ENCODE measurements at regions not wholly inside any gene's neighbourhood (a gene's known extent, or its start where the extent isn't known, plus 50 kb on each side); places are given as distances from the start of the nearest gene placed in this dataset.

DNA sequence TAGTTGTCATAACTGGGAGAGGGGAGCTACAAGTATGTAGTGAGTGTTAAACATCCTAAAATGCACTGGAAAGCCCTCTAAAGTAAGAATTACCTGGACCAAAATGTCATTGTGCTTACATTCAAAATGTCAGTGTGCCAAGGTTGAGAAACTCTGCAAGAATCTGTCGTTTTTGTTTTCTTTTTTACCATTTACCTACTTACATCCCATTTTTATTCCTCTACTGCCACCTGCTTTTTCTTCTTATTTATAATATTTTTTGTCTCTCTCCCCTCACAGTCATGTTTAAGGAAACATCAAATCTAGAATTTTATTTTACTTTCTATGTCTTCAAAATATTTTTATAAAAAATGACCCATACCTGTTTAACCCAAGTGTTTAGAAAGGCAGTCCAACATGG is 226.4 kb downstream of the PCDH17 start:
- Histone ChIP-seq H3K9me3 (no peaks in the 10 kb centered on the region), H3K4me3 (no peak overlapping the region), H3K4me1 (no peaks in the 10 kb centered on the region), H3K36me3 (no peaks in the 10 kb centered on the region), H3K27ac (no peak overlapping the region), H3K27me3 (no peaks in the 10 kb centered on the region)
- no peak for DNase-seq
- 5 to 43% methylated on average over 1 of the region's 1 CpG for WGBS, 2 donors
- intact Hi-C loops (cut with DNase I) = loop anchor here (5.0 kb wide), 1 partner anchor 231 kb away; no protein-coding TSS in a partner anchor
- TF ChIP-seq POLR2A (IDR thresholded peaks at IDR 0.05) = no peak
- TF ChIP-seq CTCF (IDR thresholded peaks at IDR 0.05) = no peak
- TF ChIP-seq EP300 (IDR thresholded peaks at IDR 0.05) = no peak
- TF ChIP-seq POLR2AphosphoS5 (IDR thresholded peaks at IDR 0.05) = no peak

- Histone ChIP-seq H3K27me3 (no peaks in the 10 kb centered on the region), H3K4me1 (no peaks in the 10 kb centered on the region), H3K4me3 (no peak overlapping the region), H3K9me3 (no peaks in the 10 kb centered on the region), H3K27ac (no peak overlapping the region), H3K36me3 (no peaks in the 10 kb centered on the region)
- TF ChIP-seq POLR2AphosphoS5 (IDR thresholded peaks at IDR 0.05) (no peak), EP300 (IDR thresholded peaks at IDR 0.05) (no peak), POLR2A (IDR thresholded peaks at IDR 0.05) (no peak), CTCF (IDR thresholded peaks at IDR 0.05) (no peak)
- no peak for DNase-seq
- intact Hi-C loops (cut with DNase I) = loop anchor here (5.0 kb wide), 1 partner anchor 231 kb away; no protein-coding TSS in a partner anchor
Measured at GRCh38 chr13:57858376-57858775, 226.8 kb downstream of the PCDH17 start.

- H3K27me3 ChIP-seq = no peaks in the 10 kb centered on the region
- TF ChIP-seq CTCF (IDR thresholded peaks at IDR 0.05) = no peak
- no peak for TF ChIP-seq EP300 (IDR thresholded peaks at IDR 0.05)
- TF ChIP-seq POLR2A (IDR thresholded peaks at IDR 0.05) = no peak
- TF ChIP-seq POLR2AphosphoS5 (IDR thresholded peaks at IDR 0.05) = no peak
- no peak overlapping the region for H3K4me3 ChIP-seq
- 72 to 78% methylated on average over 1 of the region's 1 CpG for WGBS, 2 donors
- DNase-seq = no peak
- H3K27ac ChIP-seq = no peak overlapping the region
- H3K4me1 ChIP-seq = no peaks in the 10 kb centered on the region
- no peaks in the 10 kb centered on the region for H3K9me3 ChIP-seq
- intact Hi-C loops (cut with DNase I) = no loop called here
- H3K36me3 ChIP-seq = no peaks in the 10 kb centered on the region
Measured at GRCh38 chr13:57862879-57863278, 231.3 kb downstream of the PCDH17 start.

- intact Hi-C loops (cut with DNase I) = no loop called here
- TF ChIP-seq EP300 (IDR thresholded peaks at IDR 0.05) (no peak), CTCF (IDR thresholded peaks at IDR 0.05) (no peak), POLR2AphosphoS5 (IDR thresholded peaks at IDR 0.05) (no peak), POLR2A (IDR thresholded peaks at IDR 0.05) (no peak)
- H3K4me1 ChIP-seq = no peaks in the 10 kb centered on the region
- no peaks in the 10 kb centered on the region for H3K36me3 ChIP-seq
- no peak overlapping the region for H3K4me3 ChIP-seq
- no peak overlapping the region for H3K27ac ChIP-seq
- 61 to 69% methylated on average over 4 of the region's 4 CpGs for WGBS, 2 donors
- DNase-seq = no peak
- H3K27me3 ChIP-seq = no peaks in the 10 kb centered on the region
- H3K9me3 ChIP-seq = peaks cover 0 to 1% (median 0%) of the 10 kb centered on the region in 4 donors
Measured at GRCh38 chr13:57865600-57866294, 234.2 kb downstream of the PCDH17 start.

- H3K4me1 ChIP-seq = no peaks in the 10 kb centered on the region
- H3K9me3 ChIP-seq = peaks cover 0 to 4% (median 0%) of the 10 kb centered on the region in 4 donors
- no peaks in the 10 kb centered on the region for H3K36me3 ChIP-seq
- WGBS, 2 donors = 63 to 68% methylated on average over 3 of the region's 3 CpGs
- no peak overlapping the region for H3K27ac ChIP-seq
- TF ChIP-seq EP300 (IDR thresholded peaks at IDR 0.05) (no peak), CTCF (IDR thresholded peaks at IDR 0.05) (no peak), POLR2AphosphoS5 (IDR thresholded peaks at IDR 0.05) (no peak), POLR2A (IDR thresholded peaks at IDR 0.05) (no peak)
- no peak overlapping the region for H3K4me3 ChIP-seq
- no peak for DNase-seq
- intact Hi-C loops (cut with DNase I) = no loop called here
- no peaks in the 10 kb centered on the region for H3K27me3 ChIP-seq
Measured at GRCh38 chr13:57874530-57874929, 243.0 kb downstream of the PCDH17 start.

All from sigmoid colon (tissue), 6 donors.